ENCODE measurements at regions not wholly inside any gene's neighbourhood (a gene's known extent, or its start where the extent isn't known, plus 50 kb on each side); places are given as distances from the start of the nearest gene placed in this dataset.

DNA sequence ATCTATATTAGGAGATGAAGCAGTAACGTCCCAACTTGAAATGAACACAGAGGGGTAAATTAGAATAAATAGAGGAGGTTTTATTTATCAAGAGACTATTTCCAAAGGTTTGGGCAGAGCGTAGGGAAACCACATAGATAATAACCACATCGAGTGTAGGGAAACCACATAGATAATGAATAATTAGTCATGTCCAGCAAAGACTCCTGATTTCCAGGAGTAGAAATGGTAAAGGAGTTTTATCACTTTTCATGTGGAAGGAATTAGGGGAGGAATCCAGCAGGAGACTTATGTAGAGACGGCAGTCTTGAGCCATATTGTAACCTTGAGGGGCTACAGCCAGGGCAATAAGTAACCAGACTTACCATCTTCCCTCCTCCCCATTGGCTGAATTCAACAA lies 136.3 kb upstream of the CSNK1A1L start:
- Histone ChIP-seq H3K36me3 (replicated peaks; ENCODE audit: insufficient read depth, low read length) (no peaks in the 10 kb centered on the region), H3K9me3 (replicated peaks; ENCODE audit: insufficient read depth, low read length) (no peaks in the 10 kb centered on the region), H3K4me1 (ENCODE audit: low read length) (no peaks in the 10 kb centered on the region), H3K79me2 (ENCODE audit: low read length) (no peaks in the 10 kb centered on the region), H3K27ac (ENCODE audit: low read length) (no peak overlapping the region), H4K20me1 (ENCODE audit: insufficient read depth, low read length) (no peaks in the 10 kb centered on the region), H3K4me3 (ENCODE audit: low read length) (no peak overlapping the region), H3K9ac (ENCODE audit: low read length) (no peak overlapping the region), H2AFZ (ENCODE audit: low read length) (no peak overlapping the region), H3K4me2 (ENCODE audit: low read depth, low read length) (no peak overlapping the region), H3F3A (ENCODE audit: insufficient read depth, low read length) (no peaks in the 10 kb centered on the region), H3K27me3 (replicated peaks; ENCODE audit: insufficient read depth, low read length) (no peaks in the 10 kb centered on the region), H3K9me2 (replicated peaks; ENCODE audit: insufficient read depth, low read length) (no peaks in the 10 kb centered on the region)
- no peak for DNase-seq
- TF ChIP-seq, protein P1, sequence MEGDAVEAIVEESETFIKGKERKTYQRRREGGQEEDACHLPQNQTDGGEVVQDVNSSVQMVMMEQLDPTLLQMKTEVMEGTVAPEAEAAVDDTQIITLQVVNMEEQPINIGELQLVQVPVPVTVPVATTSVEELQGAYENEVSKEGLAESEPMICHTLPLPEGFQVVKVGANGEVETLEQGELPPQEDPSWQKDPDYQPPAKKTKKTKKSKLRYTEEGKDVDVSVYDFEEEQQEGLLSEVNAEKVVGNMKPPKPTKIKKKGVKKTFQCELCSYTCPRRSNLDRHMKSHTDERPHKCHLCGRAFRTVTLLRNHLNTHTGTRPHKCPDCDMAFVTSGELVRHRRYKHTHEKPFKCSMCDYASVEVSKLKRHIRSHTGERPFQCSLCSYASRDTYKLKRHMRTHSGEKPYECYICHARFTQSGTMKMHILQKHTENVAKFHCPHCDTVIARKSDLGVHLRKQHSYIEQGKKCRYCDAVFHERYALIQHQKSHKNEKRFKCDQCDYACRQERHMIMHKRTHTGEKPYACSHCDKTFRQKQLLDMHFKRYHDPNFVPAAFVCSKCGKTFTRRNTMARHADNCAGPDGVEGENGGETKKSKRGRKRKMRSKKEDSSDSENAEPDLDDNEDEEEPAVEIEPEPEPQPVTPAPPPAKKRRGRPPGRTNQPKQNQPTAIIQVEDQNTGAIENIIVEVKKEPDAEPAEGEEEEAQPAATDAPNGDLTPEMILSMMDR (IDR thresholded peaks at IDR 0.05; ENCODE audit: low read length): no peak
- TF ChIP-seq EZH2 (optimal IDR thresholded peaks at IDR 0.05; ENCODE audit: low read depth, low read length) (no peak), EZH2phosphoT487 (IDR thresholded peaks at IDR 0.05; ENCODE audit: low read length) (no peak)

DNA sequence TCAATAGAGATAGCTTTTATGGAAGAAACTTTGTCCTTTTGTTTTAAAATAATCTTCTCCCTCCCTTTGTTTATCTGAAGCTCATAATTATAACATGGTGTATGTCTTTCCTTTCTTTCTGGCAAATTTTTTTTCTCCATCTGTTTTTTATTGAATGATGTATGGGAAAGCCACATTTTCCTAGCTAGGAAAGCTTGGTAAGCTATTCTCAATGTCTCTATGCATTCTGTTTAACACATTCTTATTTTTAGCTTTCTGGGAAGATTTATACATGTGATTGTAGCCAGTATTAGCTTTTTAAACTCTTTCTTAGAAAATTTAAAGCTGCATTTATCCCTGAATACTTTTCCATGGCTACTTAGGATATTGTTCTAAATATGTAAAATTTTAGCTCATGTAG lies 124.9 kb upstream of the CSNK1A1L start:
- Histone ChIP-seq H4K20me1 (ENCODE audit: insufficient read depth, low read length) (no peaks in the 10 kb centered on the region), H3K9me3 (replicated peaks; ENCODE audit: insufficient read depth, low read length) (no peaks in the 10 kb centered on the region), H3K79me2 (ENCODE audit: low read length) (no peaks in the 10 kb centered on the region), H3K4me2 (ENCODE audit: low read depth, low read length) (no peak overlapping the region), H2AFZ (ENCODE audit: low read length) (no peak overlapping the region), H3K9me2 (replicated peaks; ENCODE audit: insufficient read depth, low read length) (no peaks in the 10 kb centered on the region), H3K4me3 (ENCODE audit: low read length) (no peak overlapping the region), H3K27ac (ENCODE audit: low read length) (no peak overlapping the region), H3F3A (ENCODE audit: insufficient read depth, low read length) (no peaks in the 10 kb centered on the region), H3K9ac (ENCODE audit: low read length) (no peak overlapping the region), H3K27me3 (replicated peaks; ENCODE audit: insufficient read depth, low read length) (no peaks in the 10 kb centered on the region), H3K4me1 (ENCODE audit: low read length) (no peaks in the 10 kb centered on the region), H3K36me3 (replicated peaks; ENCODE audit: insufficient read depth, low read length) (no peaks in the 10 kb centered on the region)
- TF ChIP-seq EZH2phosphoT487 (IDR thresholded peaks at IDR 0.05; ENCODE audit: low read length): no peak
- no peak for TF ChIP-seq EZH2 (optimal IDR thresholded peaks at IDR 0.05; ENCODE audit: low read depth, low read length)
- TF ChIP-seq, protein P1 (IDR thresholded peaks at IDR 0.05; ENCODE audit: low read length): no peak
- DNase-seq: no peak

DNA sequence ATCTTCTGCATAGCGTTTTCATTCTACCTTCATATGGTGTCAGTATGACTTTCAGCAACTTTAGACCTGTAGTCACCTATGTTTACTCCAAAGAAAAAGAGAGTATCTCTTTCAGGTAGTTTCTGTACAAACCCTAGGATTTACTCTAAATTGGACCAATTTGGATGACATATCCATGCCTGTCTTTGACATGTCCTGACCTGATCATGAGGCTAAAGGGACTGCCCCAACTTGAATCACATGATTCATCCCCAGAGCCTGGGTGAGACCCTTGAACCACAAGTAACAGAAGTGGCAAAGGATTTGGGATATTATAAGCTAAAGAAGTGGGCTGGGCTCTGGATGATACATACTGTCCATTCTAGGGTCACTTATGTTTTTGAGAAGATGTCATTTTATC lies 124.5 kb upstream of the CSNK1A1L start:
- Histone ChIP-seq H3K4me2 (ENCODE audit: low read depth, low read length) (no peak overlapping the region), H3K9ac (ENCODE audit: low read length) (no peak overlapping the region), H3F3A (ENCODE audit: insufficient read depth, low read length) (no peaks in the 10 kb centered on the region), H3K9me2 (replicated peaks; ENCODE audit: insufficient read depth, low read length) (no peaks in the 10 kb centered on the region), H2AFZ (ENCODE audit: low read length) (no peak overlapping the region), H3K4me1 (ENCODE audit: low read length) (no peaks in the 10 kb centered on the region), H3K4me3 (ENCODE audit: low read length) (no peak overlapping the region), H3K79me2 (ENCODE audit: low read length) (no peaks in the 10 kb centered on the region), H3K27ac (ENCODE audit: low read length) (no peak overlapping the region), H3K27me3 (replicated peaks; ENCODE audit: insufficient read depth, low read length) (no peaks in the 10 kb centered on the region), H4K20me1 (ENCODE audit: insufficient read depth, low read length) (no peaks in the 10 kb centered on the region), H3K9me3 (replicated peaks; ENCODE audit: insufficient read depth, low read length) (no peaks in the 10 kb centered on the region), H3K36me3 (replicated peaks; ENCODE audit: insufficient read depth, low read length) (no peaks in the 10 kb centered on the region)
- no peak for DNase-seq
- TF ChIP-seq, protein P1 (IDR thresholded peaks at IDR 0.05; ENCODE audit: low read length): no peak
- no peak for TF ChIP-seq EZH2 (optimal IDR thresholded peaks at IDR 0.05; ENCODE audit: low read depth, low read length)
- no peak for TF ChIP-seq EZH2phosphoT487 (IDR thresholded peaks at IDR 0.05; ENCODE audit: low read length)
